ENCODE measurements at regions not wholly inside any gene's neighbourhood (a gene's known extent, or its start where the extent isn't known, plus 50 kb on each side); places are given as distances from the start of the nearest gene placed in this dataset.

GRCh38 chrX:65948103-65948502 lies 91.8 kb downstream of the VSIG4 start:
- TF ChIP-seq POLR2AphosphoS5 (IDR thresholded peaks at IDR 0.05; ENCODE audit: low read depth, low read length) = no peak
- no peak for TF ChIP-seq POLR2A (IDR thresholded peaks at IDR 0.05; ENCODE audit: low read depth, low read length)

All from GM12892 (cell line).